Stimulated activated CD4-positive, alpha-beta T cell treated with anti-CD3 and anti-CD28 coated beads, Interleukin-2, amount 100 ng/mL, for 4 hours (primary cell): ENCODE measurements at regions not wholly inside any gene's neighbourhood (a gene's known extent, or its start where the extent isn't known, plus 50 kb on each side); places are given as distances from the start of the nearest gene placed in this dataset.
"Not testable (repeated sequence)": the region's sequence is repeated elsewhere in the genome, so short reads cannot be mapped to it uniquely, and the experiment has no call there.

ENCODE experiments used
- DNase-seq: peaks from one replicate; pipeline ENCODE4 v3.0.0-alpha.2; 2020; ENCODE audit warnings: low read depth

DNA sequence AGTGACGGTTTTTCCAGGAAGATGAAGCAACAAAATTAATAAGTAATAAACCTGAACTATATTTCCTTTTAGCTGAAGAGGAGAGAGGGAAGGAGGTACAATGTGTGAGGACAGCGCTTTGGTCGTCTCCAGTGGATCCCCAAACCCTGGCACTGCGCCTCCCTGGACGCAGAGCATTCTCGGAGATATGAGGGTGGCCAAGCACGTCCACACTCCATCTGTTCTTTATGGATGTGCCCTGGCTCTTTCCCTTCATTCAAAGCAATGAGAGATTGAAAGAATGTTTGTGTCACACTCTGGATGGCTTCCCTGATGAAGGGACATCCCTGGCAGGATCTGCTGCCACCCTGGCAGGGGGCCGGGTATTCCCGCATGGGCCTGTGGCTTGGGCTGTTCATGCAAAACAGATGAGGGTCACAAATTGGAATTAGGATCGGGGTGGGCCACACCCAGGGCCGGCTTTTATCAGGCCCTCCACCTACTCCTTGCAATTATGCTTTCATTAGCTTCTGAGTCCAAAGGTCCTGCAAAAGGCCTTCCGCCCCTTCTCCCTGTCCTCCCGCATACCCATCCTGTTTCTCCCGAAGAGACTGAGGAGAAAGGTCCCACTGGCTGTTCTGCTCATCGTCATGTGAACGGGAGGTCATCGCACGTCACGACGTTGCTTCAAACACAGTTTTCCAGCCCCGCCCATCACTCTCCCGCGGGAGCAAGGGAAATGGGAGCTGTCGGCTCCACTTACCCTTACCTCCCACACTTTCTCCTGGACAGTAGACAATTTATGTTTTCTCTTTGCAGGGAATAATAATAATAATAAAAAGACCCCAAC, 286.1 kb upstream of the IRX4 start:
- DNase-seq = no peak

DNA sequence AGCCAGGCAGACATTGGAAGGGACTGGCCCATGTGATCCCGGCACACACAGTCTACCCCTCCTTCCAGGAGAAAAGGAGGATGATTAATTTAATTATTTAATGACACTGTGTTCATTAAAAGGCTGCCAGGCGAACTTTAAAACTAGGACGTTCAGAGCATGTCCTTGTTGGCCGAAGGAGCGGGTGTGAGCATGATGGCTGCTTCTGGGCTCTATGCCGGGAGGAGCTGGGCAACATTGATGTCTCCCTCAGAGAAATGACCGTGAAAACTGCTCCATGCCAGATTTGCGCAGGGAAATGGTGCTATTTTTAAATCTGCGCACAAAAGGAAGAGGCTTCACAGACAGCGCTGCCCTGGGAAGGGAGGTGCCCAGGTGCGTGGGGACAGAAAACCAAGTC, 284.9 kb upstream of the IRX4 start:
- DNase-seq = no peak

- DNase-seq = no peak
These were observed 284.3 kb upstream of the IRX4 start for GRCh38 chr5:2166979-2167377.

- DNase-seq = no peak
These were observed 283.7 kb upstream of the IRX4 start for GRCh38 chr5:2166306-2166978.

DNA sequence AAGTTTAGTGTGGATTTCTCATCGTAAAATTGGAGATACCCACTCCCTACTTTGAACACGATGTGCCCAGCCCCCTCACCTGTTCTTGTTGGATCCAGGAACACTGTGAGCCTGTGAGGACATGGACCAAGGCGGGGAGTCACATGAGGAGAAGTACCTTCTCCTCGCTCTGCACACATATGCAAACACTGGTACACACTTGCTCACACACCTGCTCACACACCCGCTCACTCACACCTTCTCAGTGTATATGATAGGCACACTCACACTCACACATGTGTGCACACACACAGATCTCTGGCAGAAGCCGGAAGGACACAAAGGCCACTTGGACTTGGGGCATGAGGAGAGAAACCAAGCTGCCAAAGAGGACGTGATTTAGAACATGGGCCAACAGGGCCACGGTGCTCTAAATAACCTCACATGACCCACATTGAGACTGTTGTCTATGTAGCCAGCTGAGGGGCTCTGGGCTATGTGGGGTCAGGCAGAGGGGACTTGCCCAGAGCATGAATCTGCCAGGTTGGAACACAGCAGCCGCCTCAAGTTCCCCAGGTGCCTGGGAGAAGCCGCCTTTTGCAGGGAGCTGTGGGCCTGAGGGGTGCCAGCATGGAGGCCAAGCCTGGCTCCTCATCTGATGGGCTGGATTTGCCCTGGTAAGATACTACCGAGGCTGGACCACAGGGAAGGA, 283.0 kb upstream of the IRX4 start:
- DNase-seq = no peak

DNA sequence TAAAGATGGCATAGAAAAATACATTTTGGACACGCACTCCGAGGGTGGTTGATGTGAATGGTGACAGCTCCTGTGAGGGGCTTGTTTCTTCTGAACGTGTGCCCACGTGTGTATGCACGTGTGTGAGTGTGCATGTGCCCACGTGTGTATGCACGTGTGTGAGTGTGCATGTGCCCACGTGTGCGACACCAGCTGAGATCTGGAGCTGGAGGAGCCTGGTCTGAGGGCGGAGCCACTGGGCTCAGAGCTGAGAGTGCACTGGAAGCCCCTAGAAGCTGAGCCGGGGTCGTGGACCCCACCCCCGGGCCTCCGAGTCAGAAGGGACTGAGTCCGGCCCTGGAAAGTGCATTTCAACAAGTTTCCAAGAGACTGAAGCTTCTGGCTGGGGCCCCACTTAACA, 282.5 kb upstream of the IRX4 start:
- DNase-seq = no peak

GRCh38 chr5:2164586-2164985, 281.9 kb upstream of the IRX4 start:
- DNase-seq = no peak

DNA sequence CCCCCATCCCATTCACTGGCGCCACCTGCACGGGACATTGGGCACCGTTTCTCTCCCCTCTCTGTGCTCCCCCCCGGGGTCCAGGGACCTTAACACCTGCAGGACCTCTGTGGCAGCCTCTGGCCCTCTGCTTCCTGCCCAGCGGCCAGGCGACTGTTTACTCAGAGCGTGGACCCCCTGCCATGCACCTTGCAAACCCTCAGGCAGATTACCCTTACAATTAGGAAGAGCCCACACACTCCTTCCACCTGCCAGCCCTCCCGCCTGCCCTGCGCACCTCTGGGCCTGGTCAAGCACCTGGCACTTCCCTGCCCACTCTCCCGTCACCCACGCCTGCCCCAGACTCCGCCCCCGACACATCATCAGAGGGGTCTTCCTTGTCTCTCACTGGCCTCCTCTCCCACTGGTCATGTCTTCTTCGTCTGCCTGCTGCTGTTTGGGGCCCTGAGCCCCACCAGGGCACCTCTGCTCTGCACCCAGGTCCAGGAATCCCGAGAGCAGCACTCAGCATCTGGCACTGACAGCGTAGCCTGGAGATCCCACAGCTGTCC, 281.3 kb upstream of the IRX4 start:
- no peak for DNase-seq

- DNase-seq = no peak
These were observed 280.5 kb upstream of the IRX4 start for GRCh38 chr5:2163060-2163856.

DNA sequence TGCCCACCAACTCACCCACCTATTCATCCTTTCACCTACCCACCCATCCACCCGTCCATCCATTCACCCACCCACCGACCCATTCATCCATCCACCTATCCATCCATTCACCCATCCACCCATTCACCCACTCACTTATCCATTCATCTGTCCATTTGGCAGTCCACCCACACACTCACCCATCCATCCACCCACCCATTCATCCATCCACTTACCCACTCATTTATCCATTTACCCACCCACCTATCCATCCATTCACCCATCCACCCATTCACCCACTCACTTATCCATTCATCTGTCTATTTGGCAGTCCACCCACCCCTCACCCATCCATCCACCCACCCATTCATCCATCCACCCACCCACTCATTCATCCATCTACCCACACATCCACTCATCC, 278.1 kb upstream of the IRX4 start:
- no peak for DNase-seq

- no peak for DNase-seq
These were observed 276.0 kb upstream of the IRX4 start for GRCh38 chr5:2158767-2159166.

DNA sequence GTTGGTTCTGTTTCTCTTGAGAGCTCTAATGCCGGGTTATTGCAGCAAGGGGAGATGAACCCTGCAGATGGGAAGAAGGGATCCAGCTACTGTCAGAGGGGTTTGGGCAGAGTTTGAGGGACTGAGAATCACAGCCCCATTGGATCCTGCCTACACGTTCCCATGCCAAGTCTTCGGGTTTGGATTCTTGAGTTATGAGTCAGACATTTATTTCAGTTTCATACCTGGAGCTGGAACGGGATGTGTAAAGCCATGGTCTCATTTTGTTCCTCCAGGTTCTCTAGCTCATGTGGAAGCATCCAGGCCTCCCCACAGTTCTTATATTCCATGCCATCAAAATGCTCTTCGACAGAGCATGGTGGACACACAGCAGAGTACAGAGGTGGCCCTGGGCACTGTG, 275.4 kb upstream of the IRX4 start:
- no peak for DNase-seq

- DNase-seq = no peak
These were observed 274.6 kb upstream of the IRX4 start for GRCh38 chr5:2157372-2157771.

DNA sequence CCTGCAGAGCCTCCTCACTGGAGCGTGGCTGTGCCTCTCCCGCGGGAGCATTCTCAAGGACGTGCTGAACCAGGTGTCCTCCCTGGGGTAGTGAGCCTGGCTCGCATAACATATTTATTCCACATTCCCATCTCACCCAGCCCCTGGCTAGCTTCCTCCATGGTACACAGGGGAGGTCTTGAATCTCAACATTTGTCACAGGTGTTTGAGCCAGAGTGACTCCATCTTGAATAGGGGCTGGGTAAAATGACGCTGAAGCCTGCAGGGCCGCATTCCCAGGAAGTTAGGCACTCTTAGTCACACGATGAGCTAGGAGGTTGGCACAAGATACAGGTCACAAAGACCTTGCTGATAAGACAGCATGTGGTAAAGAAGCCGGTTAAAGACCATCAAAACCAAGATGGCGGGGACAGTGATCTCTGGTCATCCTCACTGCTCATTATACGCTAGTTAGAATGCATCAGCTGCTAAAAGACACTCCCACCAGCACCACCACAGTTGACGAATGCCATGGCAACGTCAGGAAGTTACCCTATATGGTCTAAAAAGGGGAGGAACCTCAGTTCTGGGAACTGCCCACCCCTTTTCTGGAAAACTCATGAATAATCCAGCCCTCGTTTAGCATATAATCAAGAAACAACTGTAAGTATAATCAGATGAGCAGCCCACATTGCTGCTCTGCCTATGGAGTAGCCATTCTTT, 273.8 kb upstream of the IRX4 start:
- no peak for DNase-seq

DNA sequence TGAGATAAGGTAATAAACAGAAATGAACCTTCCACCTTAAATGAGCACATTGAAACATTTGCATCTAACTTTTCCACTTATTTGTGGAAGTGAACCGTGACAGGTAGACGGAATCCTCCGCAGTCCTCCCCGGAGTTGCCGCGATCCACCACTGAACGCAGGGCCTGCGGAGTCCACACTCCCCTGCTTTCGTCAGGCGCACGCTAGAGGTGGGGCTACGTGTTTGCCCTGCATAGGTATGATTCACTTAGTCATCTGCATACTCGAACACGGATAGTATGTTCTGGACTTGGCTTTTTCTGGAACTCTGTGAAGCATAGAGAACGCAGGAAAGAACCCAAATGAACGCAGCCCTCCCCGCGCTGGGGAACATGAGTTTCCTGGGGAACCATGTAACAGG, 272.8 kb upstream of the IRX4 start:
- DNase-seq = no peak

GRCh38 chr5:2153802-2154201, 271.1 kb upstream of the IRX4 start:
- DNase-seq = no peak

DNA sequence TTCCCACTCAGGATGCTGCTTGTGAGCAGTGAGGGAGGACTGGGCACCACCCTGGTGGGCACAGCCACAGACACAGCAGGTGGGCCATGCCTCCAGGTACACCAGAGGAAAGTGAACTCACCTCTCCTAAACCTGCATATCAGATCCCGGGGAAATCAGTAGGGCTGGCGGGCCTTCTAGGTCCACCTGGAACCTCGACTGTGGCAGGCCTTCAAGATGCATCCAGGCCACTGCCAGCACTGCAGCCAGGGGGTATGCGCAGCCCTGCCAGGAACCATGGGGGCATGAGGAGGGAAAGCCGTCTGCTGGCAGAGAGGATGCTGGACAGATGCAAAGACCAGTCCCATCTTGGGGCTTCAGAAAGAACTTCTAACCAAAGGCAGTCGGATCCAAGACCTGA, 270.6 kb upstream of the IRX4 start:
- no peak for DNase-seq

GRCh38 chr5:2151301-2151888, 268.7 kb upstream of the IRX4 start:
- not testable (repeated sequence) for DNase-seq

- no peak for DNase-seq
These were observed 266.4 kb upstream of the IRX4 start for GRCh38 chr5:2149195-2149539.

GRCh38 chr5:2148312-2149194, 265.8 kb upstream of the IRX4 start:
- DNase-seq = no peak
